Astrocyte of the cerebellum (primary cell): ENCODE measurements at regions not wholly inside any gene's neighbourhood (a gene's known extent, or its start where the extent isn't known, plus 50 kb on each side); places are given as distances from the start of the nearest gene placed in this dataset.

Source experiments
- DNase-seq: peaks from one replicate; pipeline ENCODE4 v3.0.0-alpha.2; 2011; ENCODE audit warnings: low read depth
- H3K4me3 ChIP-seq: 2 replicates; pipeline ENCODE4 v1.5.1; 2011; ENCODE audit warnings: mild to moderate bottlenecking, low read depth, low read length, moderate library complexity
- in situ Hi-C: cut with HindIII; loops from 2 replicates; pipeline ENCODE4 v1.10.0; 2017; ENCODE audit warnings: low sequenced_read_pairs
- TF ChIP-seq, protein P1 (sequence below): IDR thresholded peaks from 2 replicates; pipeline ENCODE4 v1.5.1; 2012; ENCODE audit warnings: low read length, low read depth, moderate library complexity, mild to moderate bottlenecking; ENCODE audit errors: missing control alignments

DNA sequence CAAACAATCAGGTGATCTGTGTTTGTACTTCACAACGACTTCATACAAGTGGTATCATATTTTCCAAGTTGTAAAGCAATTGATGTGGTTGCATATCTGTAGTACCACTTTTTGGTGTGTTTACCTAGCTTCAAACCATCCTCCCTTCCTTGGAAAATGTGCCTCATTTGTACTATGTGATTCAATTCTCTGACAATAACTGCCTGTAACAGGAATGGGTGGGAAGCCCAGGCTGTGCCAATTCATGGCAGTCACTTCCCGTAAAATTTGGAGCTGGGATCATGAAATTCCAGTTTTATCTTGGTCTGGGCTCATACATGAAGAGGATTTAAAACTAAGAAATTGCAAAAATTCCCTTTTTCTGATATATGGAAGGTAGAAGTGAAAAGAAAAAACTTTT lies 250.1 kb downstream of the DIO2 start:
- DNase-seq: no peak
- TF ChIP-seq, protein P1, sequence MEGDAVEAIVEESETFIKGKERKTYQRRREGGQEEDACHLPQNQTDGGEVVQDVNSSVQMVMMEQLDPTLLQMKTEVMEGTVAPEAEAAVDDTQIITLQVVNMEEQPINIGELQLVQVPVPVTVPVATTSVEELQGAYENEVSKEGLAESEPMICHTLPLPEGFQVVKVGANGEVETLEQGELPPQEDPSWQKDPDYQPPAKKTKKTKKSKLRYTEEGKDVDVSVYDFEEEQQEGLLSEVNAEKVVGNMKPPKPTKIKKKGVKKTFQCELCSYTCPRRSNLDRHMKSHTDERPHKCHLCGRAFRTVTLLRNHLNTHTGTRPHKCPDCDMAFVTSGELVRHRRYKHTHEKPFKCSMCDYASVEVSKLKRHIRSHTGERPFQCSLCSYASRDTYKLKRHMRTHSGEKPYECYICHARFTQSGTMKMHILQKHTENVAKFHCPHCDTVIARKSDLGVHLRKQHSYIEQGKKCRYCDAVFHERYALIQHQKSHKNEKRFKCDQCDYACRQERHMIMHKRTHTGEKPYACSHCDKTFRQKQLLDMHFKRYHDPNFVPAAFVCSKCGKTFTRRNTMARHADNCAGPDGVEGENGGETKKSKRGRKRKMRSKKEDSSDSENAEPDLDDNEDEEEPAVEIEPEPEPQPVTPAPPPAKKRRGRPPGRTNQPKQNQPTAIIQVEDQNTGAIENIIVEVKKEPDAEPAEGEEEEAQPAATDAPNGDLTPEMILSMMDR: no peak
- no peak overlapping the region for H3K4me3 ChIP-seq
- in situ Hi-C loops: no loop called here

DNA sequence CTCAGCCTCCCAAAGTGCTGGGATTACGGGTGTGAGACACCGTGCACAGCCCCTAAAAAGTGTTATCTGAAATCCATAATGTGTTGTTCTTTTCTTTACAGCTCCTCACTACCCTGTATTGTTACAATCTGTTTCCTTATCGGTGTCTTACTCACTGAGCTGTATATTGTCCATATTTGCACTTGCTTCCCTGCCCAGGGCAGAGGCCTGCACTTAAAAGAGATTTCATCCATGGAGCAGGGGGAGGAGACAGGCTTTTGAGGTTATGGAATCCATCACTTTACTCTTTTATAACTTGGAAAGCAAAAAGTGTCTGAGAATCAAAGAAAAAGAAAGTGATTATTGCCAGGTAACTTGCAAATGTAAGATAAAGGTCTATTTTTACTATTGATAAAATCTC lies 251.0 kb downstream of the DIO2 start:
- TF ChIP-seq, protein P1: no peak
- no peak overlapping the region for H3K4me3 ChIP-seq
- in situ Hi-C loops: no loop called here
- DNase-seq: no peak

DNA sequence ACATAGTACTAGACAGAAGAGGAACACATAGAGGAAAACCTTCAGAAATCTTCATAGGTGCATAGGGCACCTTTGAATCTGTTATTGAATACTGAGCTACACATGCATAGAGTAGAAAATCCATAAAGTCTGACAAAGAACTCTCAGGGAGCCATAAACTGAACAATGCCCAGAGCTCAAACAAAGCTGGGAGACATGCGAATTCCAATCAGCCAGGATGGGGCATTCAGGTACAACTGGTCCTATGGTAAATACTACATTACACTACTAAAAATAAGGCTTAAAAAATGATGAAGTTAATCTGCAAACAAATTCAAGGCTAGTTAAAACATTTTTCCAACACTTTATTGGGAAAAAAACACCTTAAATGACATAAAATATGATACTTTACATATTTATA lies 259.7 kb downstream of the DIO2 start:
- TF ChIP-seq, protein P1: no peak
- in situ Hi-C loops: no loop called here

DNA sequence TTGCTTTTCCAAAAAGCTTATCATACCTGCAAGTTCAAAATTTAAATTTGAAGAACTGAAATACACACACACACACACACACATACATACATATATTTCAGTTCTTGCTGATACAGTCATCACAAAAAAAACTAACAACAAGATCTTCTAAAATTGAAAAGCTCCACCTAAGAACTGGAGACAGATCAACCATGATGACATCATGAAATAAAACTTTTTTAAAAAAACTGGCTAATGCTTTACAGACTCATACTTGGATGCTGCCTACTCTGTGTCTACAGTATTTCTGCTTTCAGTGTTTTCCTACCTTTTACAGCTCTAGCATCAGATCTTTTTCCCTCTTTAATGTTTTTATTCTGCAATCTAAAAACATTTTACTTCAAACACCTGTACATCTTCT lies 261.4 kb downstream of the DIO2 start:
- no peak overlapping the region for H3K4me3 ChIP-seq
- TF ChIP-seq, protein P1: no peak
- in situ Hi-C loops: no loop called here
- DNase-seq: no peak

More for the DNA sequence above, 259.7 kb downstream of the DIO2 start:
- H3K4me3 ChIP-seq: no peak overlapping the region
- no peak for DNase-seq

DNA sequence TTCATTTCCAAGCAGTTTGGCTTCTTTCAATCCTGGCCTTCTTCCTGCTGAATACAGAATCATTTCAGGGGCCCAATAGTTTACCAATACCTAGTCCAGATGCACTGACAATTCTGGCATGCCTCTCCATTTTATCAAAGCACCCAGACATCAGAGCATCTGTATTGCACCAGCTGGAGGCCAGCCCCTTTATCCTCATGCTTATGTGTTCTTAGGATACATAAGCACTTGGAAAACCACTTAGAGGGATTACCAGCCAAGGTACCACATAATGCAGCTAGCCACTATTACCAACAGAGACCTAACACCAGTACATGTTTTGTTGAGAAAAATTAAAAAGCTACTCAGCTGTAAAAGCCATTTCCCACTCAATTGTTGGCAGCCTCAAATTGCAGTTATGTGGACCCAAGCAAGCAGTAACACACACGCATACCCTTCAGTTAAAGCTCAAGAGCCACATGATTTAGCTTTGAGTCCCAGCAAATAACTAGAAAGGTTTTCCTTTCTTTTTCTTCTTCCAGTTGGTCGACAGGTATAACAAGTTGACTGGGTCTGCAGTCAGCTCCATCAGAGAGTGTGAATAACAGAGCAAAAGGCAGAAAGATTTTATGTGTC lies 263.8 kb downstream of the DIO2 start:
- TF ChIP-seq, protein P1: no peak
- no peak for DNase-seq
- no peak overlapping the region for H3K4me3 ChIP-seq
- in situ Hi-C loops: no loop called here

DNA sequence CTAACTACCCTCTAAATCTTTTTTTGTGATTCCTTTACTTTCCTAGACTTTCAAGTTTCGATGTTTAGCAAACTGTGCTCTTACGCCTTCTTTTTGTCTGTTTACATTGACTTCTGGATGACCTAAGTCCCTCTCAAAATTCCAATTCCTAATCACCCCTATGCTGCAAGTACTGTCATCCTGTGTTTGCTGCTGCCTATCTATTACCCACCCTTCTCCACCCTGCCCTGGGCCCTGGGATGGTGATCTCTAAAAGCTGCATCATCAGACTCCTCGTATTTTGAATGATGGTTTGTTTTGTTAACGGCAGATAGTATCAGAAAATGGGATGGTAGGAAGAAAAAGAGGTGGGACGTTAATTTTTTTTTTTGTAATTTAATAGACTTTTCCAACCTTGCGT lies 272.1 kb downstream of the DIO2 start:
- no peak overlapping the region for H3K4me3 ChIP-seq
- TF ChIP-seq, protein P1: no peak
- no peak for DNase-seq
- in situ Hi-C loops: no loop called here
